OCI-LY1 (cell line): ENCODE measurements at regions not wholly inside any gene's neighbourhood (a gene's known extent, or its start where the extent isn't known, plus 50 kb on each side); places are given as distances from the start of the nearest gene placed in this dataset.

Source experiments
- H2AFZ ChIP-seq: fragments of 200-600 bp; sonication (generic), shearing (Covaris generic); 2 replicates; pipeline ENCODE4 v1.6.0; 2014; ENCODE audit warnings: antibody characterized with exemption, mild to moderate bottlenecking, low read length
- H3F3A ChIP-seq: fragments of 200-600 bp; sonication (generic), shearing (Covaris generic); 2 replicates; pipeline ENCODE4 v1.6.0; 2014; ENCODE audit warnings: mild to moderate bottlenecking, antibody characterized with exemption, low read length, moderate library complexity; ENCODE audit not compliant: insufficient read depth
- H3K27ac ChIP-seq: fragments of 200-600 bp; sonication (generic); 2 replicates; pipeline ENCODE4 v1.5.1; 2014; ENCODE audit warnings: low read length, mixed run types, mild to moderate bottlenecking, low read depth; ENCODE audit not compliant: poor library complexity, severe bottlenecking
- H3K27me3 ChIP-seq: fragments of 200-600 bp; sonication (generic); 2 replicates; pipeline ENCODE4 v1.6.0; 2014; ENCODE audit warnings: antibody characterized with exemption, mild to moderate bottlenecking, low read length, moderate library complexity; ENCODE audit not compliant: insufficient read depth
- H3K36me3 ChIP-seq: fragments of 200-600 bp; sonication (generic); 2 replicates; pipeline ENCODE4 v1.6.1; 2014; ENCODE audit warnings: mild to moderate bottlenecking, antibody characterized with exemption, low read length, moderate library complexity, mixed read lengths; ENCODE audit not compliant: insufficient read depth
- H3K4me1 ChIP-seq: fragments of 200-600 bp; sonication (generic); 2 replicates; pipeline ENCODE4 v1.5.1; 2014; ENCODE audit warnings: mild to moderate bottlenecking, low read length, moderate library complexity; ENCODE audit not compliant: insufficient read depth, severe bottlenecking
- H3K4me2 ChIP-seq: fragments of 200-600 bp; sonication (generic), shearing (Covaris generic); 2 replicates; pipeline ENCODE4 v1.6.1; 2014; ENCODE audit warnings: low read length
- H3K4me3 ChIP-seq: fragments of 200-600 bp; sonication (generic); 2 replicates; pipeline ENCODE4 v1.5.1; 2014; ENCODE audit warnings: low read length, low read depth, mild to moderate bottlenecking, mixed read lengths; ENCODE audit not compliant: poor library complexity, severe bottlenecking
- H3K79me2 ChIP-seq: fragments of 200-600 bp; shearing (Covaris generic); 2 replicates; pipeline ENCODE4 v1.6.1; 2016; ENCODE audit warnings: mixed run types, low read length, mixed read lengths; ENCODE audit not compliant: insufficient read depth
- H3K9ac ChIP-seq: fragments of 200-600 bp; sonication (generic), shearing (Covaris generic); 2 replicates; pipeline ENCODE4 v1.6.1; 2014; ENCODE audit warnings: mild to moderate bottlenecking, low read length, mixed read lengths
- H3K9me2 ChIP-seq: fragments of 200-600 bp; sonication (generic), shearing (Covaris generic); 2 replicates; pipeline ENCODE4 v1.6.1; 2014; ENCODE audit warnings: low read depth, mild to moderate bottlenecking, low read length, mixed read lengths
- H3K9me3 ChIP-seq: fragments of 200-600 bp; shearing (Covaris generic); 2 replicates; pipeline ENCODE4 v1.6.1; 2014; ENCODE audit warnings: low read length, mixed read lengths
- H4K20me1 ChIP-seq: fragments of 200-600 bp; sonication (generic), shearing (Covaris generic); 2 replicates; pipeline ENCODE4 v1.6.0; 2016; ENCODE audit warnings: mild to moderate bottlenecking, low read length; ENCODE audit not compliant: insufficient read depth
- EZH2 ChIP-seq: fragments of 200-600 bp; sonication (generic), shearing (Covaris generic); IDR thresholded peaks from 2 replicates; pipeline ENCODE4 v1.8.0; 2017; ENCODE audit warnings: borderline replicate concordance, mixed run types, mild to moderate bottlenecking, antibody characterized with exemption, low read length, moderate library complexity, mixed read lengths
- TF ChIP-seq, protein P1 (sequence below): fragments of 200-600 bp; sonication (generic), shearing (Covaris generic); IDR thresholded peaks from 2 replicates; pipeline ENCODE4 v1.5.1; 2017; ENCODE audit warnings: mild to moderate bottlenecking, antibody characterized with exemption, low read length, moderate library complexity, mixed read lengths

DNA sequence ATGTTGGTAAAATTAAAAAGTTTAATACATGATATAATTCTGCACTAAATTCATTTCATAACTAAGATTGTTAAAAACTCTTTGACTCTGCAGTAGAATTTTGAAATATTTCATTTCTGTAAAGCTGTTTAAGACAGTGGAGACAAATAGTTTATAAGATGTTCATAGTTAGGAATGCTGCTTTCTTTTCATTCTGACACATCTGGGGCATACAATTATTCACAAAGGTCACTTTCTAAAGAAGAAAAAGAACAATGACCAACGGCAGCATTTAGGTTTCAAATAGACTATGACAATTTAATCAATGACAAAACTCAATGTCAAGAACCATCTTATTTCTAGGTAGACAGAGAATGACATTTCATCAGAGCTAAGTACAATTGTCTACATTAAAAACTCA, 1422.1 kb downstream of the PCDH9 start:
- Histone ChIP-seq H2AFZ (peak overlapping the region; percentile 69; the same call in 1 of the 2 replicates), H3K27me3 (no peaks in the 10 kb centered on the region)

GRCh38 chr13:65803530-65804392, 1426.4 kb downstream of the PCDH9 start:
- H2AFZ ChIP-seq: peak overlapping the region; percentile 64; the same call in 1 of the 2 replicates
- H3K4me3 ChIP-seq: no peak overlapping the region
- H3K36me3 ChIP-seq: no peaks in the 10 kb centered on the region
- H3K9ac ChIP-seq: no peak overlapping the region
- H3K79me2 ChIP-seq: no peaks in the 10 kb centered on the region
- peak overlapping the region; percentile 8 for H3K27ac ChIP-seq
- no peaks in the 10 kb centered on the region for H3K9me3 ChIP-seq
- no peaks in the 10 kb centered on the region for H3K27me3 ChIP-seq
- no peaks in the 10 kb centered on the region for H4K20me1 ChIP-seq
- H3F3A ChIP-seq: no peaks in the 10 kb centered on the region
- TF ChIP-seq EZH2: no peak
- TF ChIP-seq, protein P1, sequence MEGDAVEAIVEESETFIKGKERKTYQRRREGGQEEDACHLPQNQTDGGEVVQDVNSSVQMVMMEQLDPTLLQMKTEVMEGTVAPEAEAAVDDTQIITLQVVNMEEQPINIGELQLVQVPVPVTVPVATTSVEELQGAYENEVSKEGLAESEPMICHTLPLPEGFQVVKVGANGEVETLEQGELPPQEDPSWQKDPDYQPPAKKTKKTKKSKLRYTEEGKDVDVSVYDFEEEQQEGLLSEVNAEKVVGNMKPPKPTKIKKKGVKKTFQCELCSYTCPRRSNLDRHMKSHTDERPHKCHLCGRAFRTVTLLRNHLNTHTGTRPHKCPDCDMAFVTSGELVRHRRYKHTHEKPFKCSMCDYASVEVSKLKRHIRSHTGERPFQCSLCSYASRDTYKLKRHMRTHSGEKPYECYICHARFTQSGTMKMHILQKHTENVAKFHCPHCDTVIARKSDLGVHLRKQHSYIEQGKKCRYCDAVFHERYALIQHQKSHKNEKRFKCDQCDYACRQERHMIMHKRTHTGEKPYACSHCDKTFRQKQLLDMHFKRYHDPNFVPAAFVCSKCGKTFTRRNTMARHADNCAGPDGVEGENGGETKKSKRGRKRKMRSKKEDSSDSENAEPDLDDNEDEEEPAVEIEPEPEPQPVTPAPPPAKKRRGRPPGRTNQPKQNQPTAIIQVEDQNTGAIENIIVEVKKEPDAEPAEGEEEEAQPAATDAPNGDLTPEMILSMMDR: no peak
- peaks cover 33% of the 10 kb centered on the region for H3K4me1 ChIP-seq
- H3K9me2 ChIP-seq: no peaks in the 10 kb centered on the region
- no peak overlapping the region for H3K4me2 ChIP-seq

More for the DNA sequence above, 1422.1 kb downstream of the PCDH9 start:
- H3F3A ChIP-seq: no peaks in the 10 kb centered on the region
- H3K9me3 ChIP-seq: peaks cover 10% of the 10 kb centered on the region
- no peaks in the 10 kb centered on the region for H3K9me2 ChIP-seq
- H4K20me1 ChIP-seq: no peaks in the 10 kb centered on the region
- H3K4me2 ChIP-seq: no peak overlapping the region
- no peaks in the 10 kb centered on the region for H3K79me2 ChIP-seq
- H3K9ac ChIP-seq: no peak overlapping the region
- TF ChIP-seq, protein P1: no peak
- TF ChIP-seq EZH2: no peak
- H3K27ac ChIP-seq: no peak overlapping the region
- H3K4me3 ChIP-seq: no peak overlapping the region
- H3K36me3 ChIP-seq: no peaks in the 10 kb centered on the region
- H3K4me1 ChIP-seq: peaks cover under 1% of the 10 kb centered on the region

DNA sequence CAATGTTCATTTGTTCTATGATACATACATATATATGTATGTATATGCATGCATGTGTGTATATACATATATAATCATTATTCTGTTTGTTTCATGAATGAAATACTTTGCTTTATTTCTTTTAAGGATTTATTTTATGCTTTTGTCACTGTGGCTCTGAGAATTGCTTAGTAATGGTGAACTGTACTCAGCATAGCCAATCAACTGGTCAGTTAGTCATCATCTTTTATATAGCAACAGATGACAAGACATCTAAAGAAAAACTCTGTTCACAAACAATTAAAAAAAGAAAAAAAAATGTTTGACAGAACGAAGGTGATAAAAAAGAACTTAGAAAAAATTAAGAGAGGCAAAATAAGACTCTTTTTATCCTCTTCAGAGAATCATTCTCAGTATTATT, 1440.3 kb downstream of the PCDH9 start:
- Histone ChIP-seq H2AFZ (peak overlapping the region; percentile 58; the same call in 1 of the 2 replicates), H3K27me3 (no peaks in the 10 kb centered on the region), H3K9ac (no peak overlapping the region), H3K9me2 (no peaks in the 10 kb centered on the region), H3K4me2 (no peak overlapping the region), H3F3A (no peaks in the 10 kb centered on the region), H3K79me2 (no peaks in the 10 kb centered on the region), H4K20me1 (no peaks in the 10 kb centered on the region), H3K9me3 (no peaks in the 10 kb centered on the region), H3K27ac (no peak overlapping the region), H3K36me3 (no peaks in the 10 kb centered on the region), H3K4me3 (no peak overlapping the region), H3K4me1 (no peaks in the 10 kb centered on the region)
- TF ChIP-seq, protein P1: no peak
- TF ChIP-seq EZH2: no peak
